ENCODE measurements at regions not wholly inside any gene's neighbourhood (a gene's known extent, or its start where the extent isn't known, plus 50 kb on each side); places are given as distances from the start of the nearest gene placed in this dataset.

DNA sequence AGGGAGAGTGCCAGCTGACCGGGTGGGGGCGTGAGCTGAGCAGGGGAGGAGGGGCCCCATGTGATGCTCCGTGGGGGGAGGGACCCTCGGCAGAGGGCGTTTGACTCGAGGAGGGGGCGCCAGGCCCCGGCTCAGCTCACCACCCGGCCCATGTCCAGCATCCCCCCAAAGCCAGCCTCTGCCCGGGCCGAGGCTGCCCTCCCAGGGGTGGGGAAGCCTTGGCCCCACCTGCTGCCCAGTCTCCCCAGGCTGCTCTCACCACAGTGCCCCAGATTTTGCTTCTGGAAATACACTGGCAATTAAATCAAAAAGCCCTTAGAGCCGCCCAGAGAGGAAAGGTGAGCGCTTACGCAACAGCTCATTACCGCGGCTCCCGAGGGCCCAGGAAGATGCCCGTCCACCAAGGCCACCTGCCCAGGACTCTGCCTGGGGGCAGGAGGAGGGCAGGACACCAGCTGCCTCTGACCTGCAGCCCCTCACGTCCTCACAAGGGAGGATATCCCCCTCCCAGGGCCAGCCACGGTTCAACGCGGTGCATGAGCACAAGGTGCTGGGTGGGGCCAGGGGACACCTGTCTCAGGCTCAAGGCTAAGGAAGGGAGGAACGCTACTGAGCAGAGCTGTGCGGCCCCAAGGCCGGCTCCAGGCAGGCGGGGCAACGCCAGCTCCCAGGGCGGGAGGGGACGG lies 70.0 kb upstream of the INPP5A start:
- Histone ChIP-seq H3K4me1 (ENCODE audit: control insufficient read depth in 2 of 3, insufficient read depth in 2 of 3, low read depth in 1 of 3, low read length in 3 of 3) (peaks cover 0 to 15% (median 3%) of the 10 kb centered on the region in 3 donors), H3K27me3 (ENCODE audit: control insufficient read depth, insufficient read depth, low read length) (no peaks in the 10 kb centered on the region), H3K4me3 (ENCODE audit: low read length in 3 of 3) (no peak overlapping the region), H3K9me3 (ENCODE audit: control insufficient read depth in 2 of 3, insufficient read depth in 1 of 3, low read length in 3 of 3) (peaks cover 0 to 3% (median 0%) of the 10 kb centered on the region in 3 donors), H3K36me3 (ENCODE audit: control insufficient read depth in 2 of 3, insufficient read depth in 3 of 3, low read length in 3 of 3) (no peaks in the 10 kb centered on the region), H3K27ac (ENCODE audit: low read depth in 2 of 2, low read length in 2 of 2) (peak overlapping the region; percentile 62 to 71), H3K9ac (ENCODE audit: low read length in 3 of 3) (peak overlapping the region in 1 of 3 donors; percentile 19)
- intact Hi-C loops (cut with DNase I), result no loop called here
- no peak for FAIRE-seq
- TF ChIP-seq, protein P1, sequence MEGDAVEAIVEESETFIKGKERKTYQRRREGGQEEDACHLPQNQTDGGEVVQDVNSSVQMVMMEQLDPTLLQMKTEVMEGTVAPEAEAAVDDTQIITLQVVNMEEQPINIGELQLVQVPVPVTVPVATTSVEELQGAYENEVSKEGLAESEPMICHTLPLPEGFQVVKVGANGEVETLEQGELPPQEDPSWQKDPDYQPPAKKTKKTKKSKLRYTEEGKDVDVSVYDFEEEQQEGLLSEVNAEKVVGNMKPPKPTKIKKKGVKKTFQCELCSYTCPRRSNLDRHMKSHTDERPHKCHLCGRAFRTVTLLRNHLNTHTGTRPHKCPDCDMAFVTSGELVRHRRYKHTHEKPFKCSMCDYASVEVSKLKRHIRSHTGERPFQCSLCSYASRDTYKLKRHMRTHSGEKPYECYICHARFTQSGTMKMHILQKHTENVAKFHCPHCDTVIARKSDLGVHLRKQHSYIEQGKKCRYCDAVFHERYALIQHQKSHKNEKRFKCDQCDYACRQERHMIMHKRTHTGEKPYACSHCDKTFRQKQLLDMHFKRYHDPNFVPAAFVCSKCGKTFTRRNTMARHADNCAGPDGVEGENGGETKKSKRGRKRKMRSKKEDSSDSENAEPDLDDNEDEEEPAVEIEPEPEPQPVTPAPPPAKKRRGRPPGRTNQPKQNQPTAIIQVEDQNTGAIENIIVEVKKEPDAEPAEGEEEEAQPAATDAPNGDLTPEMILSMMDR (IDR thresholded peaks at IDR 0.05; ENCODE audit: borderline replicate concordance, extremely low read depth, insufficient read depth), result no peak
- peak; percentile 62 to 81 (median 63) for DNase-seq

DNA sequence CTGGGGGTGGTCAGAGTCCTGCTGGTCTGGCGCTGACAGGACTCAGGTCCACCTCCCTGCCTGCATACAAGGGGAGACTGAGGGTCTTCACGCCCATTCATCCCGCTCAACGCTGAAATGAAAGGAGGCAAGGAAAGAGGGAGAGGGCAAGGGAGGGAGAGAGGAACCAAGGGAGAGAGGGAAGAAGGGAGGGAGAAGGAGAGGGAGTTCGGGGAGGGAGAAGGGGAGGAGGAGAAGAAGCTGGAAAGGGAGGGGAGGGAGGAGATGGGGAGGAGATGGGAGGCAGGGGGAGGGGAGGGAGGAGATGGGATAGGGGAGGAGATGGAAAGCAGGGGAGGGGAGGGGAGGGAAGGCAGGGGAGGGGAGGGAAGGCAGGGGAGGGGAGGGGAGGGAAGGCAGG lies 69.4 kb upstream of the INPP5A start:
- no peaks in the 10 kb centered on the region for H3K36me3 ChIP-seq (ENCODE audit: control insufficient read depth in 2 of 3, insufficient read depth in 3 of 3, low read length in 3 of 3)
- DNase-seq (peak in 2 of 5 donors; percentile 57 to 72), FAIRE-seq (no peak)
- no peak overlapping the region for H3K4me3 ChIP-seq (ENCODE audit: low read length in 3 of 3)
- TF ChIP-seq, protein P1 (IDR thresholded peaks at IDR 0.05; ENCODE audit: borderline replicate concordance, extremely low read depth, insufficient read depth), result no peak
- H3K4me1 ChIP-seq (ENCODE audit: control insufficient read depth in 2 of 3, insufficient read depth in 2 of 3, low read depth in 1 of 3, low read length in 3 of 3), result peaks cover 0 to 15% (median 3%) of the 10 kb centered on the region in 3 donors
- intact Hi-C loops (cut with DNase I), result no loop called here
- peaks cover 0 to 3% (median 0%) of the 10 kb centered on the region in 3 donors for H3K9me3 ChIP-seq (ENCODE audit: control insufficient read depth in 2 of 3, insufficient read depth in 1 of 3, low read length in 3 of 3)
- no peaks in the 10 kb centered on the region for H3K27me3 ChIP-seq (ENCODE audit: control insufficient read depth, insufficient read depth, low read length)
- peak overlapping the region; percentile 62 to 71 for H3K27ac ChIP-seq (ENCODE audit: low read depth in 2 of 2, low read length in 2 of 2)
- H3K9ac ChIP-seq (ENCODE audit: low read length in 3 of 3), result peak overlapping the region in 1 of 3 donors; percentile 19

DNA sequence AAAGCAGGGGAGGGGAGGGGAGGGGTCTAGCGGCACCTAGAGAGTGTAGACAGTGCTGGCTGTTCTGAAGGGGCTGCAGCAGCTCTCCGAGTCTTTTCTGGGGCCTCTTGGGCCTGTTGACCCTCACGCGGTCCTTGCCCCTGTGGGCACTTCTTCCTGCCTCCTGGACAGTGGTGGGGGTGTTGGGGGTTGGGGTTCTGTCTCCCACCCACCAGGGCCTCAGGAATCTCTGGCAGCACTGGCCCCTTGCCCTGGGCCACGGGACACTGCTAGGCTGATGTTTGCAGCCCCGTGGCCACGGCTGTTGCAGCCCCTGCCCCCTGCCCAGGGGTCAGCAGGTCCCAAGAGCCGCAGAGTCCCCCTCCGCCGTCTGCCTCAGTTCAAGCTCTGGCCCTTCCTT lies 68.9 kb upstream of the INPP5A start:
- Histone ChIP-seq H3K27me3 (ENCODE audit: control insufficient read depth, insufficient read depth, low read length) (no peaks in the 10 kb centered on the region), H3K36me3 (ENCODE audit: control insufficient read depth in 2 of 3, insufficient read depth in 3 of 3, low read length in 3 of 3) (no peaks in the 10 kb centered on the region), H3K4me1 (ENCODE audit: control insufficient read depth in 2 of 3, insufficient read depth in 2 of 3, low read depth in 1 of 3, low read length in 3 of 3) (peaks cover 0 to 12% (median 3%) of the 10 kb centered on the region in 3 donors), H3K4me3 (ENCODE audit: low read length in 3 of 3) (no peak overlapping the region), H3K27ac (ENCODE audit: low read depth in 2 of 2, low read length in 2 of 2) (peak overlapping the region in 1 of 2 donors; percentile 42), H3K9ac (ENCODE audit: low read length in 3 of 3) (no peak overlapping the region), H3K9me3 (ENCODE audit: control insufficient read depth in 2 of 3, insufficient read depth in 1 of 3, low read length in 3 of 3) (peaks cover 0 to 3% (median 0%) of the 10 kb centered on the region in 3 donors)
- intact Hi-C loops (cut with DNase I), result no loop called here
- FAIRE-seq (no peak), DNase-seq (peak in 2 of 5 donors; percentile 58 to 61)
- TF ChIP-seq, protein P1 (IDR thresholded peaks at IDR 0.05; ENCODE audit: borderline replicate concordance, extremely low read depth, insufficient read depth), result no peak

Data from kidney (tissue), 13 donors.